DOHH2 (cell line): ENCODE measurements at regions not wholly inside any gene's neighbourhood (a gene's known extent, or its start where the extent isn't known, plus 50 kb on each side); places are given as distances from the start of the nearest gene placed in this dataset.

Experiments
- EZH2phosphoT487 ChIP-seq: fragments of 200-600 bp; sonication (generic); IDR thresholded peaks from 2 replicates; pipeline ENCODE4 v1.6.1; 2017; ENCODE audit warnings: borderline replicate concordance, mild to moderate bottlenecking, antibody characterized with exemption, low read length, moderate library complexity, mixed read lengths
- TF ChIP-seq, protein P1 (sequence below): fragments of 200-600 bp; sonication (generic); IDR thresholded peaks from one replicate; pipeline ENCODE4 v1.5.1; 2014; ENCODE audit warnings: antibody characterized with exemption, mild to moderate bottlenecking, low read depth, low read length; ENCODE audit not compliant: poor library complexity, severe bottlenecking

DNA sequence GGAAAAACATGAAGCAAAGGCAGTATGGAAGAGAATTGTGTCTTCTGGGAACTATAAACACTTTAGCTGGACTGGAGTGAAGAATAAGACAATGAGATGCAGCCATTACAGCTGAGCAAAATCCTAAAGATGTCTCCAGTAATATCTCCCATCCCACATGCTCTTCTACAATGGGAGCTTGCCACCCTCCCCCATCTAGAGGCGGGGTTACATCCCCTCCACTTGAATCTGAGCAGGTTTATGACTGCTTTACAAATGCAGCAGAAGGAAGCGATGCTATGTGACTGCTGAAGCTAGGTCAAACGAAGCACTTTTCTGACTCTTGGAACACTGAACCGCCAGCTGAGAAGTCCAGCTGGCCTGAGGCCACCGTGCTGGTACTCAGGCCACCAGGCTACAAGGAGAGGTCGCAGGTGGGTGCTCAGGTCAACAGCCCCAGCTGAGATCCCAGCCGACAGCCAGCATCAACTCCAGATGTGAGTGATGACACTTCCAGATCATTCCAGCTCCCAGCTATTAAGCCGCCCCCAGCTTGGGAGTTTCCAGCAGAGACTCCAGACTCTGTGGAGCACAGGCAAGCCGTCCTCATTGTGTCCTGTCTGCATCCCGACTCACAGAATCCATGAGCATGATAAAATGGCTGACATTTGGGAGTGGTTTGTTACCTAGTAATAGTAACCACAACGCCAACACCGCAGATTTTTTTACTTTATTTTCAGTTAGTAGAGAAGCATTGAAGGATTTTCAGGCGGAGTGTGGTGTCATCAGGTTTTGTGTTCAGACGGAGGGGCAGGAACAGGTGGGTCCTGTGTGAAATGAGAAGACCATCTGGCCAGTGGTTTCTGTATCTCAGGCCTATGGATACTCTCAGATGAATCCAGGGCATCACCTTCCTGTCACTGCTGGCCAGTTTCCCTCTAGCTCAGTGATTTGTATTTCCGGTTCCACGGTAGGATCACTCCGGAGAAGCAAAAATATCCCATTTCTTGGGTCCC lies 89.3 kb downstream of the NPY start:
- TF ChIP-seq, protein P1, sequence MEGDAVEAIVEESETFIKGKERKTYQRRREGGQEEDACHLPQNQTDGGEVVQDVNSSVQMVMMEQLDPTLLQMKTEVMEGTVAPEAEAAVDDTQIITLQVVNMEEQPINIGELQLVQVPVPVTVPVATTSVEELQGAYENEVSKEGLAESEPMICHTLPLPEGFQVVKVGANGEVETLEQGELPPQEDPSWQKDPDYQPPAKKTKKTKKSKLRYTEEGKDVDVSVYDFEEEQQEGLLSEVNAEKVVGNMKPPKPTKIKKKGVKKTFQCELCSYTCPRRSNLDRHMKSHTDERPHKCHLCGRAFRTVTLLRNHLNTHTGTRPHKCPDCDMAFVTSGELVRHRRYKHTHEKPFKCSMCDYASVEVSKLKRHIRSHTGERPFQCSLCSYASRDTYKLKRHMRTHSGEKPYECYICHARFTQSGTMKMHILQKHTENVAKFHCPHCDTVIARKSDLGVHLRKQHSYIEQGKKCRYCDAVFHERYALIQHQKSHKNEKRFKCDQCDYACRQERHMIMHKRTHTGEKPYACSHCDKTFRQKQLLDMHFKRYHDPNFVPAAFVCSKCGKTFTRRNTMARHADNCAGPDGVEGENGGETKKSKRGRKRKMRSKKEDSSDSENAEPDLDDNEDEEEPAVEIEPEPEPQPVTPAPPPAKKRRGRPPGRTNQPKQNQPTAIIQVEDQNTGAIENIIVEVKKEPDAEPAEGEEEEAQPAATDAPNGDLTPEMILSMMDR, result no peak
- TF ChIP-seq EZH2phosphoT487, result no peak
